A549 (cell line): ENCODE measurements at regions not wholly inside any gene's neighbourhood (a gene's known extent, or its start where the extent isn't known, plus 50 kb on each side); places are given as distances from the start of the nearest gene placed in this dataset.

ENCODE experiments used
- ATAC-seq, 2 experiments: fragments of 200-7000 bp in 1 of 2; fragments of >200 bp in 1 of 2; cut with Nextera tagmentation in 1 of 2; cut with Tn5 transposase in 1 of 2; 3 replicates each; pipeline versions ENCODE4 v1.8.0 to v1.9.1; 2018 to 2020; ENCODE audit warnings: mild to moderate bottlenecking in 1 of 2, moderate library complexity in 1 of 2
- CTCF ChIA-PET: fragments of 300-600 bp; sonication (Branson Sonifier 250); formaldehyde crosslinking; extraction: SDS; loops from one replicate; lab custom pipeline; 2021; ENCODE audit warnings: antibody characterized with exemption, inconsistent platforms; lab: Yijun Ruan, JAX
- POLR2A ChIA-PET: fragments of 350-600 bp; formaldehyde crosslinking; extraction: SDS; loops from one replicate; lab custom pipeline; 2021; ENCODE audit warnings: antibody characterized with exemption, inconsistent platforms; lab: Yijun Ruan, JAX
- DNase-seq, 2 experiments: peaks; one replicate each; pipeline versions ENCODE4 v3.0.0 to v3.0.0-alpha.2; 2011 to 2016; ENCODE audit warnings: low read depth in 1 of 2, low spot score in 1 of 2
- FAIRE-seq: peaks from 2 replicates; lab custom pipeline; 2011; peaks lifted over from hg19 to GRCh38; lab: Jason Lieb, UNC
- H3K27ac ChIP-seq, 2 experiments: fragments of >200 bp; sonication (Bioruptor Twin); formaldehyde crosslinking; 3 replicates each; pipeline ENCODE4 v1.5.1; 2016 to 2017
- H3K4me1 ChIP-seq: fragments of >200 bp; sonication (Bioruptor Twin); formaldehyde crosslinking; 3 replicates; pipeline ENCODE4 v1.6.1; 2016
- H3K4me2 ChIP-seq: fragments of >200 bp; sonication (Bioruptor Twin); formaldehyde crosslinking; 3 replicates; pipeline ENCODE4 v1.6.1; 2016
- H3K4me3 ChIP-seq: fragments of >200 bp; sonication (Bioruptor Twin); formaldehyde crosslinking; 3 replicates; pipeline ENCODE4 v1.5.1; 2016
- H3K9me3 ChIP-seq: fragments of >200 bp; sonication (Bioruptor Twin); formaldehyde crosslinking; 3 replicates; pipeline ENCODE4 v1.6.1; 2016
- BHLHE40 ChIP-seq: IDR thresholded peaks from 2 replicates; pipeline ENCODE4 v1.6.1; 2012; ENCODE audit warnings: low read depth, low read length, inconsistent platforms
- CEBPB ChIP-seq, 2 experiments: fragments of >200 bp in 1 of 2; sonication (Bioruptor Twin) in 1 of 2; formaldehyde crosslinking in 1 of 2; IDR thresholded peaks; 2 replicates each; pipeline ENCODE4 v1.6.1; 2012 to 2016
- CHD2 ChIP-seq: fragments of 150-350 bp; IDR thresholded peaks from 2 replicates; pipeline ENCODE4 v1.6.1; 2014; ENCODE audit warnings: low read length; ENCODE audit not compliant: partially characterized antibody
- CHD4 ChIP-seq: fragments of 200-600 bp; sonication (generic); IDR thresholded peaks from 2 replicates; pipeline ENCODE4 v1.6.1; 2016; ENCODE audit warnings: antibody characterized with exemption, mild to moderate bottlenecking, borderline replicate concordance
- E2F6 ChIP-seq: IDR thresholded peaks from 2 replicates; pipeline ENCODE4 v1.6.1; 2012; ENCODE audit warnings: low read depth, borderline replicate concordance
- EHF ChIP-seq: fragments of 250-450 bp; sonication (Bioruptor Pico); IDR thresholded peaks from 2 replicates; pipeline ENCODE4 v1.5.0; 2020; ENCODE audit warnings: mild to moderate bottlenecking
- EHMT2 ChIP-seq: fragments of 200-600 bp; sonication (generic); IDR thresholded peaks from 2 replicates; pipeline ENCODE4 v1.6.1; 2016; ENCODE audit warnings: antibody characterized with exemption, low read depth, mild to moderate bottlenecking, moderate library complexity
- ELK1 ChIP-seq: fragments of 150-350 bp; IDR thresholded peaks from 2 replicates; pipeline ENCODE4 v1.6.1; 2014; ENCODE audit warnings: low read depth, mild to moderate bottlenecking, low read length
- ESRRA ChIP-seq: fragments of 150-350 bp; IDR thresholded peaks from 2 replicates; pipeline ENCODE4 v1.6.1; 2014; ENCODE audit warnings: mild to moderate bottlenecking, low read length, borderline replicate concordance
- HDAC2 ChIP-seq: fragments of 200-600 bp; sonication (generic); IDR thresholded peaks from 2 replicates; pipeline ENCODE4 v1.6.1; 2016
- HEYL ChIP-seq: fragments of 250-450 bp; sonication (Bioruptor Pico); IDR thresholded peaks from 2 replicates; pipeline ENCODE4 v1.8.0; 2021; ENCODE audit warnings: mild to moderate bottlenecking, moderate library complexity
- HOXA7 ChIP-seq: fragments of 250-450 bp; sonication (Bioruptor Pico); IDR thresholded peaks from 2 replicates; pipeline ENCODE4 v1.5.0; 2020; ENCODE audit warnings: mild to moderate bottlenecking, moderate library complexity
- HOXB13 ChIP-seq: fragments of 250-450 bp; sonication (Bioruptor Pico); IDR thresholded peaks from 2 replicates; pipeline ENCODE4 v1.5.0; 2020; ENCODE audit warnings: low read depth, mild to moderate bottlenecking, moderate library complexity
- HOXB5 ChIP-seq: fragments of 250-450 bp; sonication (Bioruptor Pico); IDR thresholded peaks from 2 replicates; pipeline ENCODE4 v1.5.0; 2020; ENCODE audit warnings: mild to moderate bottlenecking, moderate library complexity
- JUN ChIP-seq, 2 experiments: fragments of >200 bp; sonication (Bioruptor Twin); formaldehyde crosslinking; IDR thresholded peaks; 2 replicates in 1 of 2; 3 replicates in 1 of 2; pipeline ENCODE4 v1.6.1; 2016 to 2017
- JUNB ChIP-seq: fragments of >200 bp; sonication (Bioruptor Twin); formaldehyde crosslinking; IDR thresholded peaks from 2 replicates; pipeline ENCODE4 v1.6.1; 2016
- KDM1A ChIP-seq: fragments of 200-600 bp; sonication (generic); IDR thresholded peaks from 2 replicates; pipeline ENCODE4 v1.6.1; 2016; ENCODE audit warnings: low read depth, mild to moderate bottlenecking
- MAFK ChIP-seq: fragments of 450-650 bp; IDR thresholded peaks from 2 replicates; pipeline ENCODE4 v1.6.1; 2014; ENCODE audit not compliant: partially characterized antibody
- NFE2L2 ChIP-seq: fragments of 150-350 bp; conservative IDR thresholded peaks from 2 replicates; pipeline ENCODE4 v1.6.1; 2014; ENCODE audit warnings: low read length
- PHF8 ChIP-seq: fragments of 200-600 bp; sonication (generic); IDR thresholded peaks from 2 replicates; pipeline ENCODE4 v1.6.1; 2016; ENCODE audit warnings: low read depth, mild to moderate bottlenecking, antibody characterized with exemption, moderate library complexity, borderline replicate concordance
- RAD21 ChIP-seq, 2 experiments: fragments of >200 bp in 1 of 2; sonication (Bioruptor Twin) in 1 of 2; formaldehyde crosslinking in 1 of 2; IDR thresholded peaks in 1 of 2; conservative IDR thresholded peaks in 1 of 2; 2 replicates in 1 of 2; 3 replicates in 1 of 2; pipeline ENCODE4 v1.6.1; 2012 to 2018; ENCODE audit warnings: inconsistent platforms in 1 of 2
- RFX5 ChIP-seq: fragments of 450-650 bp; IDR thresholded peaks from 2 replicates; pipeline ENCODE4 v1.7.1; 2014; ENCODE audit warnings: antibody characterized with exemption, mild to moderate bottlenecking, moderate library complexity
- SMC3 ChIP-seq: fragments of >200 bp; sonication (Bioruptor Twin); formaldehyde crosslinking; IDR thresholded peaks from 3 replicates; pipeline ENCODE4 v1.6.1; 2018; ENCODE audit warnings: inconsistent platforms
- SREBF2 ChIP-seq: fragments of 450-650 bp; IDR thresholded peaks from 2 replicates; pipeline ENCODE4 v1.6.1; 2014; ENCODE audit warnings: mild to moderate bottlenecking, moderate library complexity
- TP53 ChIP-seq: fragments of 250-450 bp; sonication (Bioruptor Pico); IDR thresholded peaks from 2 replicates; pipeline ENCODE4 v1.5.0; 2021; ENCODE audit warnings: mild to moderate bottlenecking, moderate library complexity
- ZSCAN20 ChIP-seq: fragments of 250-450 bp; sonication (Bioruptor Pico); IDR thresholded peaks from 2 replicates; pipeline ENCODE4 v1.8.0; 2022; ENCODE audit warnings: mild to moderate bottlenecking, moderate library complexity
- WGBS: methylation state at CpG from one replicate; pipeline ENCODE4 v1.1.6; 2017; ENCODE audit errors: missing lambda C conversion rate; 5-methylcytosine and 5-hydroxymethylcytosine counted together
- TF ChIP-seq, protein P1 (sequence below): fragments of 250-450 bp; sonication (Bioruptor Pico); IDR thresholded peaks from 2 replicates; pipeline ENCODE4 v1.5.0; 2020; ENCODE audit warnings: low read depth, mild to moderate bottlenecking, moderate library complexity
- TF ChIP-seq, protein P2 (sequence below): fragments of 450-650 bp; IDR thresholded peaks from 2 replicates; pipeline ENCODE4 v1.6.1; 2014; ENCODE audit warnings: antibody characterized with exemption

GRCh38 chr5:93359296-93359959, 221.6 kb downstream of the NR2F1-AS1 start:
- FAIRE-seq: peak; percentile 39
- peak in 1 of 2 experiments; percentile 16 for DNase-seq
- Histone ChIP-seq H3K9me3 (no peaks in the 10 kb centered on the region), H3K27ac (peak overlapping the region in 1 of 2 experiments; percentile 43; a peak in 3 of 6 replicates), H3K4me2 (peak overlapping the region; percentile 25), H3K4me3 (no peak overlapping the region), H3K4me1 (peaks cover 10% of the 10 kb centered on the region)
- CTCF ChIA-PET: interaction anchor here (1.1 kb wide), 1 partner anchor 14 kb away, joined by 5 read pairs; no protein-coding TSS in a partner anchor
- POLR2A ChIA-PET: no interaction called here
- 48% methylated on average over 9 of the region's 9 CpGs for WGBS
- peak; percentile 57 for TF ChIP-seq MAFK
- TF ChIP-seq, protein P1, sequence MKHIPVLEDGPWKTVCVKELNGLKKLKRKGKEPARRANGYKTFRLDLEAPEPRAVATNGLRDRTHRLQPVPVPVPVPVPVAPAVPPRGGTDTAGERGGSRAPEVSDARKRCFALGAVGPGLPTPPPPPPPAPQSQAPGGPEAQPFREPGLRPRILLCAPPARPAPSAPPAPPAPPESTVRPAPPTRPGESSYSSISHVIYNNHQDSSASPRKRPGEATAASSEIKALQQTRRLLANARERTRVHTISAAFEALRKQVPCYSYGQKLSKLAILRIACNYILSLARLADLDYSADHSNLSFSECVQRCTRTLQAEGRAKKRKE: no peak
- no peak for TF ChIP-seq KDM1A
- TF ChIP-seq HEYL: no peak
- no peak for TF ChIP-seq ZSCAN20 (CRISPR knock-in tag)
- no peak for ATAC-seq

GRCh38 chr5:93358176-93358575, 222.8 kb downstream of the NR2F1-AS1 start:
- Histone ChIP-seq H3K9me3 (no peaks in the 10 kb centered on the region), H3K4me1 (peaks cover 10% of the 10 kb centered on the region), H3K27ac (no peak overlapping the region), H3K4me2 (no peak overlapping the region), H3K4me3 (no peak overlapping the region)
- FAIRE-seq (no peak), DNase-seq (no peak), ATAC-seq (no peak)
- TF ChIP-seq HOXB5 (CRISPR knock-in tag) (no peak), JUNB (no peak), HDAC2 (no peak), CEBPB (IDR thresholded peaks at IDR 0.05) (no peak), NFE2L2 (no peak), EHF (CRISPR knock-in tag) (no peak), JUN (IDR thresholded peaks at IDR 0.05) (no peak), HOXB13 (CRISPR knock-in tag) (no peak), HEYL (no peak), ELK1 (no peak), RAD21 (conservative IDR thresholded peaks at IDR 0.05 in 1 of 2, IDR thresholded peaks at IDR 0.05 in 1 of 2) (no peak), BHLHE40 (no peak), ESRRA (no peak), SMC3 (no peak)
- ChIA-PET CTCF (no interaction called here), POLR2A (no interaction called here)
- WGBS: 40% methylated on average over 1 of the region's 1 CpG

GRCh38 chr5:93357686-93358085, 223.3 kb downstream of the NR2F1-AS1 start:
- Histone ChIP-seq H3K4me3 (no peak overlapping the region), H3K4me2 (no peak overlapping the region), H3K9me3 (no peaks in the 10 kb centered on the region), H3K27ac (no peak overlapping the region), H3K4me1 (peaks cover 10% of the 10 kb centered on the region)
- 81% methylated on average over 1 of the region's 1 CpG for WGBS
- POLR2A ChIA-PET: no interaction called here
- CTCF ChIA-PET: no interaction called here
- TF ChIP-seq MAFK: no peak
- TF ChIP-seq BHLHE40: no peak
- no peak for TF ChIP-seq E2F6
- TF ChIP-seq RFX5: no peak
- TF ChIP-seq, protein P2, sequence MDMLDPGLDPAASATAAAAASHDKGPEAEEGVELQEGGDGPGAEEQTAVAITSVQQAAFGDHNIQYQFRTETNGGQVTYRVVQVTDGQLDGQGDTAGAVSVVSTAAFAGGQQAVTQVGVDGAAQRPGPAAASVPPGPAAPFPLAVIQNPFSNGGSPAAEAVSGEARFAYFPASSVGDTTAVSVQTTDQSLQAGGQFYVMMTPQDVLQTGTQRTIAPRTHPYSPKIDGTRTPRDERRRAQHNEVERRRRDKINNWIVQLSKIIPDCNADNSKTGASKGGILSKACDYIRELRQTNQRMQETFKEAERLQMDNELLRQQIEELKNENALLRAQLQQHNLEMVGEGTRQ: no peak
- no peak for TF ChIP-seq CHD2
- no peak for TF ChIP-seq PHF8
- TF ChIP-seq SREBF2: no peak
- no peak for TF ChIP-seq EHF (CRISPR knock-in tag)
- TF ChIP-seq TP53 (CRISPR knock-in tag): no peak
- TF ChIP-seq NFE2L2: no peak
- no peak for TF ChIP-seq SMC3
- no peak for TF ChIP-seq HOXA7 (CRISPR knock-in tag)
- no peak for TF ChIP-seq HDAC2
- no peak for TF ChIP-seq RAD21 (conservative IDR thresholded peaks at IDR 0.05 in 1 of 2, IDR thresholded peaks at IDR 0.05 in 1 of 2)
- TF ChIP-seq CHD4: no peak
- TF ChIP-seq EHMT2: no peak
- FAIRE-seq (no peak), DNase-seq (no peak), ATAC-seq (no peak)
